ENCODE measurements at regions not wholly inside any gene's neighbourhood (a gene's known extent, or its start where the extent isn't known, plus 50 kb on each side); places are given as distances from the start of the nearest gene placed in this dataset.

- no peak for TF ChIP-seq CTCF (conservative IDR thresholded peaks at IDR 0.05; ENCODE audit: low read depth, low read length)
- no peak for TF ChIP-seq CEBPB (IDR thresholded peaks at IDR 0.05; ENCODE audit: low read depth, low read length)
- no peak for TF ChIP-seq MAZ (IDR thresholded peaks at IDR 0.05; ENCODE audit: borderline replicate concordance, low read depth, low read length)
- no peak for TF ChIP-seq POLR2A (IDR thresholded peaks at IDR 0.05; ENCODE audit: low read depth, low read length)
- no peak for TF ChIP-seq ELK1 (IDR thresholded peaks at IDR 0.05; ENCODE audit: borderline replicate concordance, low read depth, low read length)
- no peak for TF ChIP-seq MXI1 (IDR thresholded peaks at IDR 0.05; ENCODE audit: borderline replicate concordance, low read depth, low read length)
- no peak for TF ChIP-seq RCOR1 (IDR thresholded peaks at IDR 0.05; ENCODE audit: insufficient replicate concordance, low read length)
- TF ChIP-seq RFX5 (IDR thresholded peaks at IDR 0.05; ENCODE audit: low read depth, low read length) = no peak
- TF ChIP-seq RAD21 (IDR thresholded peaks at IDR 0.05; ENCODE audit: low read length) = no peak
- no peak for TF ChIP-seq BHLHE40 (IDR thresholded peaks at IDR 0.05; ENCODE audit: low read depth, low read length)
- TF ChIP-seq FOS (IDR thresholded peaks at IDR 0.05; ENCODE audit: low read depth, low read length) = no peak
- TF ChIP-seq MAFK (IDR thresholded peaks at IDR 0.05; ENCODE audit: low read depth, low read length) = no peak
- no peak for TF ChIP-seq USF2 (IDR thresholded peaks at IDR 0.05; ENCODE audit: low read depth, low read length)
Observed at GRCh38 chr1:102151242-102151641, 154.5 kb upstream of the OLFM3 start.
